Keratinocyte (primary cell): ENCODE measurements at regions not wholly inside any gene's neighbourhood (a gene's known extent, or its start where the extent isn't known, plus 50 kb on each side); places are given as distances from the start of the nearest gene placed in this dataset.

Experiments
- EZH2 ChIP-seq: IDR thresholded peaks from one replicate; pipeline ENCODE4 v1.6.1; 2012; ENCODE audit warnings: inconsistent platforms, mild to moderate bottlenecking, low read length, moderate library complexity
- TF ChIP-seq, protein P1 (sequence below), 3 experiments: IDR thresholded peaks in 1 of 3; conservative IDR thresholded peaks in 1 of 3; optimal IDR thresholded peaks in 1 of 3; 2 replicates in 2 of 3; 3 replicates in 1 of 3; pipeline versions ENCODE3 to v1.5.1; 2011; ENCODE audit warnings: low read length in 3 of 3, mild to moderate bottlenecking in 3 of 3, moderate library complexity in 2 of 3, control low read depth in 1 of 3, inconsistent platforms in 1 of 3; ENCODE audit not compliant: insufficient read depth in 2 of 3; ENCODE audit errors: extremely low read depth in 1 of 3

DNA sequence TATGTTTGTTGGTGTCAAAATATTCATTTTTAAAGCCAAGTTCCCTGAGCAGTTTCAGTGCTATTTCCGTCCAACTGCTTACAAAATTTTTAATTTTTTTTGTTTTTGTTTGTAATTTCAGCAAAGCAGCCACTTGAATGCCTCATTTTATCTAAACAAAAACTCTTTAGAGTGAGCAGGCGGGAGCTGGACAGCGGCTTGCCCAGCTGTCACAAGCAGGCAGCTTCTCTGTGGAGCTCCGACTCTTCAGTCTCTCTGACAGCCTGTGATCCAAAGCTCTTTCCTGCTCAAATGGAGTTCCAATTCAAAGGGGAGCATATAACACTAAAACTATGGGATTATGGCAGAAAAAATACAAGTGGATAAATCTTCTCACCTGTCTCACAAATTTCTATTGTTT lies 618.3 kb upstream of the PCDH20 start:
- TF ChIP-seq, protein P1, sequence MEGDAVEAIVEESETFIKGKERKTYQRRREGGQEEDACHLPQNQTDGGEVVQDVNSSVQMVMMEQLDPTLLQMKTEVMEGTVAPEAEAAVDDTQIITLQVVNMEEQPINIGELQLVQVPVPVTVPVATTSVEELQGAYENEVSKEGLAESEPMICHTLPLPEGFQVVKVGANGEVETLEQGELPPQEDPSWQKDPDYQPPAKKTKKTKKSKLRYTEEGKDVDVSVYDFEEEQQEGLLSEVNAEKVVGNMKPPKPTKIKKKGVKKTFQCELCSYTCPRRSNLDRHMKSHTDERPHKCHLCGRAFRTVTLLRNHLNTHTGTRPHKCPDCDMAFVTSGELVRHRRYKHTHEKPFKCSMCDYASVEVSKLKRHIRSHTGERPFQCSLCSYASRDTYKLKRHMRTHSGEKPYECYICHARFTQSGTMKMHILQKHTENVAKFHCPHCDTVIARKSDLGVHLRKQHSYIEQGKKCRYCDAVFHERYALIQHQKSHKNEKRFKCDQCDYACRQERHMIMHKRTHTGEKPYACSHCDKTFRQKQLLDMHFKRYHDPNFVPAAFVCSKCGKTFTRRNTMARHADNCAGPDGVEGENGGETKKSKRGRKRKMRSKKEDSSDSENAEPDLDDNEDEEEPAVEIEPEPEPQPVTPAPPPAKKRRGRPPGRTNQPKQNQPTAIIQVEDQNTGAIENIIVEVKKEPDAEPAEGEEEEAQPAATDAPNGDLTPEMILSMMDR (optimal IDR thresholded peaks at IDR 0.05 in 1 of 3, IDR thresholded peaks at IDR 0.05 in 1 of 3, conservative IDR thresholded peaks at IDR 0.05 in 1 of 3; ENCODE audit: extremely low read depth in 1 of 3, insufficient read depth in 2 of 3, low read length in 3 of 3), result no peak
- TF ChIP-seq EZH2, result no peak
